Stimulated activated CD4-positive, alpha-beta T cell treated with anti-CD3 and anti-CD28 coated beads, TNF-alpha, amount 100 ng/mL, for 1 hour (primary cell): ENCODE measurements at regions not wholly inside any gene's neighbourhood (a gene's known extent, or its start where the extent isn't known, plus 50 kb on each side); places are given as distances from the start of the nearest gene placed in this dataset.
A peak's percentile ranks its signal among the peaks of the same experiment; 100 is the strongest.

Experiments used
- DNase-seq, 3 donors: peaks; one replicate each; pipeline ENCODE4 v3.0.0-alpha.2; 2020; ENCODE audit warnings: low read depth in 3 of 3, low spot score in 1 of 3

DNA sequence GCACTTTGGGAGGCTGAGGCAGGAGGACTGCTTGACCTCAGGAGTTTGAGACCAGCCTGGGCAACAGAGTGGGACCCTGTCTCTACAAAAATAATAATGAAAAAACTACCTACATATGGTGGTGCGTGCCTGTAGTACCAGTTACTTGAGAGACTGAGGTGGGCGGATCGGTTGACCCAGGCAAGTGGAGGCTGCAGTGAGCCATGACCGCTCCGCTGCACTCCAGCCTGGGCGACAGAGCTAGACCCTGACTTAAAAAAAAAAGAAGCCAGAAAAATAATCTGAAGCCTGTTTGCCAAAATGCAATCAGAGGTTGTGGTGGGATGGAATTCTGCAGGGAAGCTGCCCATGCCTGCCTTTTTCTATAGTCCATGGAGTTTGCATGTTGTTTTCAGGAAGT, 50.4 kb upstream of the GGTA1 start:
- no peak for DNase-seq

DNA sequence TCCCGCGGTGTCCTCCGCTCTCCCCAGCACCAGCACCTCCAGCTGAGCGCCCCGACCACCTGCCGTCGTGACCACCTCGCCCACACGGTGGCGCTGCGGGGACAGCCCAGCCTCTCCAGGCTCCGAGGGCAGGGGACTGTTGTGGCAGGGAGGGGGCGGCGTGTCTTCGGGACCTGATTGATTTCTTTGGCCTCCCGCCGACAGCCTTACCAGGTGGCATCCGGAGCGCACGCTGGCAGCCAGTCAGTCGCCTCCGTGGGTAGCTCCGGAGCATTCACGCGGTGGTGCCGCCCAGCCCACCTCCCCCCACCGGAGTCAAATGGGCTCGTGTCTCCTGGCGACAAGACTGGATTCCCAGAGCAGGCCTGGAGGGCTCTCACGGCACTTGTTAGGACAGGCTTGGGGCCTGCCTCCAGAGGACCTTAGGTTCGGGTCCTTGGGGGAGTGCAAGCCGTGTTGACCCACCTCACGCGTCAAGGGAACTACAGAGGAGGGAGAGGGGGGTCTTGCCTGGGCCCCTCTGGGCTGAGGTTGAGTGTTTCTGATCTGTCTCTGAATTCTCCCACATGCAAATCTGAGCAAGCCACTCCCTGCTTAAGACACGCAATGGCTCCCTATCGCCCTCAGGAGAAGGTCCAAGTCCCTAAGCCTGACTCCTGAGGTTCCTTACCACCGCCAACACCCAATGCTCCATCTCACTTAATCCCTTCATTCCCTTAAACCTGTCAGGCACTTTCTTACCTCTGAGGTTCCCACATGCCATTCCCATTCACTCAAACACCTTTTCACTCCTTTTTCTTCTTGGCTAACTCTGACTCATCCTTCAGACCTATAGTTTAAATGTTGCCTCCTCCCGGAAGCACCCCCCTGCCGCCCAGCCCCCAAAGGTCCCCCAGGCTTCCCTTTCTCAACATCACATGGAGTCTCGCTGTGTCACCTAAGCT, 51.2 kb upstream of the GGTA1 start:
- DNase-seq, result peak; percentile 13 to 62 (median 31)

DNA sequence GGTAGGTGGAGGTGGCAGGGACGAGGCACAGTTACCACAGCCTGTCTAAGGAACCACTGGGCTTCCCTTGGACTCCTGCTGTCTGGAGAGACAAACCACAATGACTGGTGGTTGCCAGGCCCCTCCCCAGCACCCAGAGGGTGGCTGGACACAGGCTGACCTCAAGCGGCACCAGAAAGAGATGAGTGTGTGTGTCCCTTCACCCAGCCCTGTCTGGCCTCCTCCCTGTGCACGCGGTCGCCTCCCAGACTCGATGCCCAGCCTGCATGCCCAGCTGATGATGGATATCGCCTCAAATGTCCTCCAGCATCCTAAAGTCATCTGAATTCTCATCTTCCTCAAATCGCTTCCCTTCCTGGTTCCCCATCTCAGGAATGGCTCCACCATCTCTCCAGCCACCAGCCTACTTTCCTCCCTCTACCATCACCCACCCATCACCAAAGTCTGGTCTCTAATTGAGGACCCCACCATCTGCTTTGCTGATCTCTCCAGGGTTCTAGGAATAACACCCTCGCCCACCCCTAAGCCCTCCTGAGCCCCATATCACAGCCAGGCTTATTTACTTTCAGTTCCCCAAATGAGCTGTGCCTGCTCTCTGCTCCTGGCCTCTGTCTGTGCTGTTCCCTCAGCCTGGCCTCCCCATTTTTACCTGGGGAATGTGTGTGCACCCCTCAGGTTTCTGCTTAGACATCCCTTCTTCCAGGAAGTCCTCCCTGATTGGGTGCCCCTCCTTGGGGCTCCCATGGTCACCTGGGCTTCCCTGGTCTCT, 52.5 kb upstream of the GGTA1 start:
- DNase-seq, result no peak

DNA sequence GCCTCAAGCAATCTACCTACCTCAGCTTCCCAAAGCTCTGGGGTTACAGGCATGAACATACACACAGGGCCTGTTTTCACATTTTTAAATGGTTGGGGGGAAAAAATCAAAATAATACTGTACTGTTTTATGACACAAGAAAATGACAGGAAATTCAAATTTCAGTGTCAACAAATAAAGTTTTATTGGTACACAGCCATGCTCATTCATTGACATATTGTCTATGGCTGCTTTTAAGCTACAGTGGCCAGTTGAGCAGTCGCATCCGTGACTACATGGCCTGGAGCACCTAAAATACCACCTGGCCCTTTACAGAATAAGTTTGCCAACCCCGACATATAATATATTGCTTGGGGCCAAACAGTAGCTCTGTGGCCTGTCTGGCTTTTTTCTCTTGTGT, 56.4 kb upstream of the GGTA1 start:
- no peak for DNase-seq

DNA sequence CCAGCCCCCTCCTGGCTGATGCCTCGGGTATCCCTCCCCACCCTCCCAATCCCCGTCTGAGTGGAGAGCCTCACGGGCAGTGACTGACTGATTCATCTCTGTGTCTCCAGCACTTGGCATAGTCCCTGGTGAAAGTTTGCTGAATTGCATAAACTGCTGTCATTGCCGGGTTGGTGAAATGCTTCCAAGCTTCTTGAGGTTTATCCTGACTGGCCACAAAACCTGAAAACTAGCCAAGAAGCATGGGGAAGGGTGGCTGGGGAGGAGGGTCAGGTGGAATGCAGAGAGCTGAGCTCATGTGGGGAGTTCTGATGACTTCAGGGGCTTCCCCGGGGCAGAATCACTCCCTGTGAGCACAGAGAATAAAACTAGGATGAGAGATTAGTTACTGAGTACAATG, 56.9 kb upstream of the GGTA1 start:
- DNase-seq, result no peak

GRCh38 chr9:121557581-121558447, 58.2 kb upstream of the GGTA1 start:
- no peak for DNase-seq

DNA sequence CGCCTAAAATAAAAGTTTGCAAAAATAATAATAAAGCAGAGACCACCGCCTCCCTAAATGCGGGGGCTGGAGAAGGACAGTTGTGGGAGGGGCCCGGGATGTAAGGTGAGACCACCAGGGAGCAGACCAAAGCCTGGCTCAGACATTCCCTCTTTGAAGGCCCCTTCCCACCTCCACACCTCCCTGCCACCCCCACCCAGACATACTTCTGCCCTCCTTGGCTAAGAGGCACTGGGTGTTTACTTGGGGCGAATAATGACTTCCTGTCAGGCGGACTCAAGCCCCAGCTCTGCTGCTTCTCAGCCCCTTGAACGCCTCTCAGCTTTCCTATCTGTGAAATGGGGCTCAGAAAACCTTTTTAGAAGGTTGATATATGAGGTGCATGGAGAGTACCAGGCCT, 58.8 kb upstream of the GGTA1 start:
- no peak for DNase-seq

DNA sequence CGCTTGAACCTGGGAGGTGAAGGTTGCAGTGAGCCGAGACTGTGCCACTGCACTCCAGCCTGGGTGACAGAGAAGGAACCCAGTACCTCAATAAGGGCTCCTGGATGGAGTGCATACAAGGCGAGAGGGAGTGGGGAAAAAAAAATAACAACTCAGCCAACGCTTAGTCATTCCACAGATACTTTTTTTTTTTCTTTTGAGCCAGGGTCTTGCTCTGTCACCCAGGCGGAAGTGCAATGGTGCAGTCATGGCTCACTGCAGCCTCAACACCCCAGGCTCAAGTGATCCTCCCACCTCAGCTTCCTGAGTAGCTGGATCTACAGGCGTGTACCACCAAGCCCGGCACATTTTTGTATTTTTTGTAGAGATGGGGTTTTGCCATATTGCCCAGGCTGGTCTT, 59.5 kb upstream of the GGTA1 start:
- no peak for DNase-seq

- no peak for DNase-seq
These were observed 61.3 kb upstream of the GGTA1 start for GRCh38 chr9:121560921-121561320.

DNA sequence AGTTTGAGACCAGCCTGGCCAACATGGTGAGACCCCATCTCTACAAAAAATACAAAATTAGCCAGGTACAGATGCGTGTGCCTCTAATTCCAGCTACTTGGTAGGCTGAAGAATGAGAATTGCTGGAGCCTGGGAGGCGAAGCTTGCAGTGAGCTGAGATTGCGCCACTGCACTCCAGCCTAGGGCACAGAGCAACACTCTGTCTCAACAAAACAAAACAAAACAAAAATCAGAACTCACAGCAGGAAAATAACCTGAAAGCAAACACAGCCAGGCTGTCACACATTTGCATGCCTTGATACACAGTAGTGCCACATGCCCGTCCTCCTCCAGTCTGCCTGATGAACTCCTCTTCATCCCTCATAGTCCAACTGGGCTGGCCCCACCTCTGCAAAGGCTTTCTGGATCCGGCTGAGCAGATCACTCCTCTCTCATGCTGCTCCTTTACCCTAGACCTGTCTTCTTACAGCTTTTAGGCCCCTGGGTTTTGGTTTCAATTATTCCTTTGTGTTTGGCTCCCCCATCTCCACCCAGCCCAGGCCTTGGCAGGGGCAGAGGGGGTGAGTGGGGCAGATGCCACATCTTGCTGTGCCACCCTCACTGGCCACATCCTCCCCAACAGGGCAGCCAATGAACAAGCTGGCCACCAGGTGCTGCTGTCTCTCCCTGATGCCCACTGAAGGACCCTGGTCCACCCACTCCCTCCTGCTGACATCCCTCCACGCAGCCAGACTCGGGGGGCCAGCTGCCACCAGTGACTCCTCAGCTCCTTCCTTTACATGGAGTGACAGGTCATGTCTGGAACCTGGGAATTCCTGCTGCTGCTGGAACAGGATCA, 62.0 kb upstream of the GGTA1 start:
- DNase-seq, result no peak

DNA sequence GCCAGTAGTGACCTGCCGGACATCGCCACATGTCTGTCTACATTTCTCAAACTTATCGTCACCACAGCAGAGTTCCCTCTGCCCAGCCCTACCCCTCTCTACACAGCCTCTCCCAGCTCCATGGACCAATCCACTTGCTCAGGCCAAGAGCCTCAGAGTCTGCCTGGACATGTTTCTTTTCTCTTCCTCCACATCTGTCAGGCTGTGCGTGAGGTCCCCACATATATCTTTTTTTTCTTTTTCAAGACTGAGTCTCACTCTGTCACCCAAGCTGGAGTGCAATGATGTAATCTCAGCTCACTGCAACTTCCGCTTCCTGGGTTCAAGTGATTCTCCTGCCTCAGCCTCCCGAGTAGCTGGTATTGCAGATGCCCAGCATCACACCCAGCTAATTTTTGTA, 62.7 kb upstream of the GGTA1 start:
- no peak for DNase-seq

DNA sequence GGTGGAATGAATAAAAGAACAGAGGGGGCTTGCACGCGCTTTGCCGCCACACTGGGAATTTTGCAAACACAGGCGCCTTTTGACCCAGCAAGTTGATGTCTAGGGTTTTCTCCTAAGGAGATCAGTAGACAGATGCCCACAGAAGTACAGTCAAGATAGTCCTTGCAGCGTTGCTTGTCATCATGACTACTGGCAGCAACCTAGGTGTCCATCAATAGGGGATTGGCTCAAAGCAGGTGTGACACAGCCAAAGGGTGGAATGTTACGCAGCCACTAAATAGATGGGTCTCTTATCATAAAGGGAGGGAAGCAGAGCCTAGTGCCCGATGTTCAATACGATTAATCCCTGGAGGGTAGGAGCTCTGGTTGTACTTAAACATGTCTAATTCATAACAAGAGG, 63.8 kb upstream of the GGTA1 start:
- DNase-seq, result no peak

- no peak for DNase-seq
These were observed 64.3 kb upstream of the GGTA1 start for GRCh38 chr9:121563881-121564460.

- DNase-seq, result no peak
These were observed 65.0 kb upstream of the GGTA1 start for GRCh38 chr9:121564504-121565260.

DNA sequence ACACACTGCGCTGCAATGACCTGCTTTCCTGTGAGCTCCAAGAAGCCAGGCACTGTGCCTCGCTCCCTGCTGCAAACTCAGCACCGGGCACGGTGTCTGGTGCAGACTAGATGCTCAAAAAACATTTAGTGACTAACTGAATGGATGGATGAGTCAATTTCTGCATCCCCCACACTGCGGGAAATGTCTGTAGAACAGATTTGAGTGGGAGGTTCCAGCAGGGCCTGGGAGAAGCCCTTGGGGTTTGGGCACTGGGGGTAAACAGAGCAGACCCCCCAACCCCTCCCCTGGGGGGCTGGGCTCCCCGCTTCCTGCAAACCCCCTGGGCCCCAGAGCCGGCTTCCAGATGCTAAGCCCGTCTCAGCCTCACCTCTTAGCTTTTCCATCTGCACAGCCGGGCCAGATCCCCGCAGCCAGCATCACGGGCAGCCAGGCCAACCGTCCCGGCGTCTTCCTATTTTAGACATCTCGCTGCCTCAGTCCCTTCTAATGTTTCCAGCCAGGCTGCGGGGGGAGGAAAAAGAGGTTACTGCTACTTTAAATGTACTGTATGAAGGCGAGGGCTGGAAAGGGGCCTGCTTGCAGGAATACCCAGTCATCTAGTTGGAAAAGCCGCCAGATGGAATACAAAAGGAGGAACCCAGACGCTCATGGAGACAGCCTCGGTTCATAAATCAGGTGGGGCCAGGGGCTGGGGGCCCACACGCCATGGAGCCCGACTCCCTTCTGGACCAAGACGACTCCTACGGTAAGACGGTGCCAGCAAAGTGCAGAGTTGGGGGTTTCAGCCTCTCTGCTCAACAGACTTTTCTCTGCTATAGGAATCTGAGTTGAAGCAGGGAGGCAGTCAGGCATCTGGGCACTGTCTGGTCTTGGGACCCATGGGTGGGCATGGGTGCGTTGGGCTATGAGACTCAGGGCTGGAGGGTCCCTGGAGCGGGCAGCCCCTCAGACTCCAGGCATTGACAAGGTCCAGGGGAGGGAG, 67.1 kb upstream of the GGTA1 start:
- no peak for DNase-seq

DNA sequence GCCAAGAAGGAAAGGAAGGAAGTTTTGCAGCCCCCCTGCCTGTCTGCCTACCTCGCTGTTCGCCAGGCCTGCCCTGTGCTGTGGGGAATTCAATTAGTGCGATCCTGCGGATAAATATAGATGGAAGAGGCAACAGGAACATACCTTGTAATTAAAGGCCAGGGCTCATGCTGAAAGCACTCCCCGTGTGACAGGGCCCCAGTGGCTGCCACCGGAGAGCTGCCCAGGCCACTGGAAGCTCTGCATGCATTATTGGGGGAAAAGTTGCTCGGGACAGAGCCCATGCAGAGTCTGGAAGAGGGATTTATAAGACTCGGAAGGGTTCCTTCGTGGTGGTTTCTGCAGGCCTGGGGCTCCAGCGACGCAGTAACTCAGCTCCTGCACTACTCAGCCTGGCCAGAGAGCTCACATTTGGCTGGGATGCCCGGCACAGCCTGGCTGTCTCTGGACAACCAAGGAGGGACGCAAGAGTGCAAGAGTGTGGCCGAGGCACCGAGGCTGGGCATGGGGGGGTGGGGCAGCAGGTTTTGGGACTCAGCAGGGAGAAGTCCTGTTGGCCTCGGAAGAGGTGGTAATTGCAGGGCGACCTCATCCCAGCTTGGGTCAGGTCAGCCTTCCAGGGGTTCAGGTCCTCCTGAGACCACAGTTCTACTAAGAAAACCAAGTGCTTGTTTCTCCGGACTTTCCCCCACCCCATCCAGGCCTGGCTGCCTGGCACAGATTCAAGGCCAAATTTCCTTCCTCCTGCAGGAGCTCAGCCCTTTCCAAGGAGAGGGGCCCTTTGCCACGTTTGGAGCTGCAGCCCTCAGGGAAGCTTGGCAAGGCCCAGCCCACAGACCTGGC, 68.1 kb upstream of the GGTA1 start:
- DNase-seq, result no peak
